HG03432 (cell line): ENCODE measurements at regions not wholly inside any gene's neighbourhood (a gene's known extent, or its start where the extent isn't known, plus 50 kb on each side); places are given as distances from the start of the nearest gene placed in this dataset.
"Not testable (repeated sequence)": the region's sequence is repeated elsewhere in the genome, so short reads cannot be mapped to it uniquely, and the experiment has no call there.

ENCODE experiments used
- ATAC-seq: cut with Tn5 transposase; IDR thresholded peaks from one replicate; pipeline ENCODE4 v1.9.1; 2021; ENCODE audit warnings: mild to moderate bottlenecking, moderate library complexity; ENCODE audit not compliant: unreplicated experiment

GRCh38 chr15:45804028-45804427 is 169.2 kb downstream of the SQOR start:
- no peak for ATAC-seq

GRCh38 chr15:45810201-45810600 is 175.4 kb downstream of the SQOR start:
- no peak for ATAC-seq

GRCh38 chr15:45812200-45812599 is 177.4 kb downstream of the SQOR start:
- no peak for ATAC-seq

GRCh38 chr15:45817578-45817977 is 182.7 kb downstream of the SQOR start:
- not testable (repeated sequence) for ATAC-seq

- ATAC-seq, result no peak
Observed at GRCh38 chr15:45821390-45821789, 186.6 kb downstream of the SQOR start.

- not testable (repeated sequence) for ATAC-seq
Observed at GRCh38 chr15:45822968-45823367, 188.1 kb downstream of the SQOR start.

- no peak for ATAC-seq
Observed at GRCh38 chr15:45827275-45827674, 192.4 kb downstream of the SQOR start.

GRCh38 chr15:45827766-45828165 is 192.9 kb downstream of the SQOR start:
- no peak for ATAC-seq

GRCh38 chr15:45829336-45830153 is 194.7 kb downstream of the SQOR start:
- no peak for ATAC-seq

GRCh38 chr15:45831787-45832186 is 197.0 kb downstream of the SQOR start:
- no peak for ATAC-seq

- ATAC-seq, result no peak
Observed at GRCh38 chr15:45834622-45835021, 199.8 kb downstream of the SQOR start.

- ATAC-seq, result no peak
Observed at GRCh38 chr15:45842151-45842550, 207.3 kb downstream of the SQOR start.

GRCh38 chr15:45847645-45848044 is 212.8 kb downstream of the SQOR start:
- no peak for ATAC-seq

GRCh38 chr15:45849136-45849535 is 214.3 kb downstream of the SQOR start:
- no peak for ATAC-seq

- ATAC-seq, result no peak
Observed at GRCh38 chr15:45854455-45855202, 219.8 kb downstream of the SQOR start.

GRCh38 chr15:45855210-45855906 is 220.5 kb downstream of the SQOR start:
- ATAC-seq, result no peak

GRCh38 chr15:45855907-45856579 is 221.2 kb downstream of the SQOR start:
- no peak for ATAC-seq

- ATAC-seq, result no peak
Observed at GRCh38 chr15:45857291-45857690, 222.5 kb downstream of the SQOR start.

GRCh38 chr15:45858491-45858890 is 223.7 kb downstream of the SQOR start:
- ATAC-seq, result no peak

- no peak for ATAC-seq
Observed at GRCh38 chr15:45862034-45862433, 227.2 kb downstream of the SQOR start.
